Stimulated activated CD8-positive, alpha-beta memory T cell treated with anti-CD3 and anti-CD28 coated beads, Interleukin-15, amount 100 ng/mL, for 24 hours (primary cell): ENCODE measurements at regions not wholly inside any gene's neighbourhood (a gene's known extent, or its start where the extent isn't known, plus 50 kb on each side); places are given as distances from the start of the nearest gene placed in this dataset.
"Not testable (repeated sequence)": the region's sequence is repeated elsewhere in the genome, so short reads cannot be mapped to it uniquely, and the experiment has no call there.

Source experiments
- DNase-seq: peaks from one replicate; pipeline ENCODE4 v3.0.0-alpha.2; 2020; ENCODE audit warnings: low read depth

GRCh38 chr12:125493704-125494308, 428.6 kb downstream of the AACS start:
- no peak for DNase-seq

- DNase-seq, result no peak
These were observed 437.9 kb downstream of the AACS start for GRCh38 chr12:125503128-125503527.

DNA sequence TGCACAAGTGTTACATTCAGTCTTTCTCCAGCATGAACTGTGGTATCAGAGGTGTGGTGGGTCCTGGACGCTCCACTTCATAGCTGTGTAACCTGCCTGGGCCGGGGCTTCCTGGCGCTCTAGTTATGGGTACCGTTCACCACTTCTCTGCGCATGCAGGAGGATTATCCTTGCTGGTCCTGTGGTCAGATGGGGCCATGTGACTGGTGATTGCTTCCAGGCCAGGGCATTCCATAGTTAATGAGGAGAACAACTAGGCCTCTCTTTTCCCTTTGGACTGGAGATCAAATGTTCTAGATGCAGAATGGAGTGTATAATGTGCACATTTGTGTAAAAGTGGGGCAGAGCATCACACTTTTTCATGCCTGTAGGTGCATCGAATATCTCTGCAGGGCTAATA, 444.0 kb downstream of the AACS start:
- no peak for DNase-seq

DNA sequence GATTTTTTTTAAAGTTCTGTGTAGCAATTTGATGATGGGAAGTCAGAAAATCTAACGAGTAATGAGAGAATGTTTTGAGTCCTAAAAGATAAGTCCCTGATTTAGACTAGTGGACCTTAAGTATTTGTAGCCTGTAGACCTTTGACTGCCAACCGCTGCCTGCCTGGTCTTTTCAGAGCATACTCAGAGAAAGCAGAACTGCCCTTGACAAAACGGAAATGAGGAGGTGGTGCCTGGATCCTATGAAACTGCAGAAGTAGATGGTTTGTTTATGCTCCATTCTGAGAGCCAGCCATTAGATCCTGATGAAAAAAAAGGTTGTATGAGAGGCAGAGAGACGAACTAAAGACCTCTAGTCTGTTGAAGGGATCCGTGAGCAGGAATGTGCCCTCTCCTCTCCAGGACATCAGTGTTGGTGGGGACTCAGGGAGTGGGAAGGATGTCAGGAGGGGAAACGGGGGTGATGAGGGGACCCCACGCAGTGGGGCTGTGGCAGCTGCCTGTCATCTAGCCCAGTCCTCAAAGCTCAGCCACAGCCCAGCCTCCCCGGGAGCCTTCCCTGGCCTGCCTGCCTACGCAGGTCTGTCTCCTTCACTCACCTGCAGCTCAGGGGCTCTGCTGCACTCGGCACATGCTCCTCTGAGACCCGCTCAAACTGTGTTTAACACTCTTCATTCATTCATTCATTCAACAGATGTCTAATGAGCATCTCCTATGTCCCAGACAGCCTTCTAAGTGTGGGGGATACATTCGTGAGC, 447.5 kb downstream of the AACS start:
- no peak for DNase-seq

GRCh38 chr12:125515887-125516286, 450.7 kb downstream of the AACS start:
- DNase-seq, result no peak

- no peak for DNase-seq
These were observed 452.8 kb downstream of the AACS start for GRCh38 chr12:125518074-125518473.

- no peak for DNase-seq
These were observed 453.9 kb downstream of the AACS start for GRCh38 chr12:125519026-125519651.

GRCh38 chr12:125525879-125526278, 460.6 kb downstream of the AACS start:
- DNase-seq, result no peak

DNA sequence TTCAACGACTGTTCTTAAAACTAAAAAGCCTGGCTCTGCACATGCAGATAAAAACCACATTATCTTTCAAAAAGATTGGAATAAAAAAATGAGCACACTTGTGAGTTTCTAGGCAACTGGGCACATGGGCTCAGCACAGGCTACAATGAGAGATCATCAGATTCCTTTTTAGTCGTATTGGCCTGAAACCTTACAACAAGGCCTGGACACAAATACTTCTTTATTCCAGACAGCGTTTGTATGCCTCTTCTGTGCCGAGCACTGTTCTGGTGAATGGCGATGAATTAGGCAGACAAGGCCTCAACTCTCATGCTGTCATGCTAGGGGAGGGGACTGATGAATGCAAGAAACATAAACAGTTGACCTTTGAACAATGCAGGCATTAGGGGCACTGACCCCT, 463.0 kb downstream of the AACS start:
- DNase-seq, result no peak

GRCh38 chr12:125530201-125530600, 465.0 kb downstream of the AACS start:
- no peak for DNase-seq

DNA sequence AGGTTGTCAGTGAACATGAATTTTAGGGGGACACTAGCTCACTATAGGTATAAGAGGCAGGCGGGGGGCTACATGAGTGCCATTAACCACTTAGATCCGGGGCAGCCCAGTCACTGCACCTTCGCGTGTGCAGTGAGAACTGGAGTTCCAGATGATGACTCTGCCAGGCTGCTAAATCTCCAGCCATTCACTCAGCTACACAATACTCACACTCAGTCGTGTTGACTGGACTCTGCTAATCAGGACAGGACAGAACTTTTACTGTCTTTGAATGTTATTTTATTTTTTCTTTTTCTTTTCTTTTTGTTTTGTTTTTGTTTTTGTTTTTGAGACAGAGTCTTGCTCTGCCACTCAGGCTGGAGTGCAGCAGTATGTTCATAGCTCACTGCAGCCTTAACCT, 465.6 kb downstream of the AACS start:
- DNase-seq, result no peak

DNA sequence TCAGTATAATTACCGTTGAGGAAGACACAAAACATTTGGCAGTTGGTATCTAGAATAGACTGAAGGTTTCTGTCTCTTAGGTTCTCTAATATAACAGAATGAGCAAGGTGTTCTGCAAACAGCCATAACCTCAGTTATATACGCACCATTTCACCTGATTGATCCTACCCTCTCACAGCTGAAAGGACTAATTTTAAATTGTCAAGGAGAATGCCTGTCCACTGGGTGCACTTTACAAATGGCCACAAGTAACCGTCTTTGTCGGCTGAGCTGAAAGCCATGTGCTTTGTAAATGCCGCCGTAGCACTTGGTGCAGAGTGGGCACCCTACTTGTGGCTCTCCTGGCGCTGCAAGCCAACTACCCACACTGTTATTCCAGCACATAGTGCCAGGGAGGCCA, 466.3 kb downstream of the AACS start:
- no peak for DNase-seq

DNA sequence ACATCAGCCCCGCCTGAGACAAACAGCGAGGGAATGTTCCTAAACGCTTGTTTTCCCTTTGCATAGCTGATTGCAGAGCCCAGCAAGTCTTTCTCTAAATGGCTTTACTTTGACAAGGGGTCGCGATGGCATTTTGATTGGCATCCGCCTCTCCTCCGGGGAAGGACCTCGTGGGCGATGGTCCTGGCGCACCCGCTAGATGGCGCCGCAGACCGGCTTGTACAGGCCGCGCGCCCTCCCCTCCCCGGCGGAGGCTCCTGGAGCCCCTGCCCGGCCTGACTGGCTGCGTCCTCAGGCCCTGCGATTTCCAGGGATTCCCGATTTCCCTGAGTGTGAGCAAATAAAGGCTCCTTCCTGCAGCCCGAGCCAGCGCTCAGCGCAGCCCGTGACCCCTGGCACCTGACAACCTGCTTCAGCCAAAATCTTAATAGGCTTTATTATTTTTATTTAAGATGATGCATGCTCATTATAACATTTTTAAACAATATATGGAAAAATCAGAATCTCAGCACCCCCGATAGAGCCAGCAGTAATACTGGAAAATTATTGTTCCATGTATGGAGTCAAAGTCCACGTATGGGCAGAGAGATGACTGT, 468.3 kb downstream of the AACS start:
- no peak for DNase-seq

GRCh38 chr12:125538401-125539199, 473.4 kb downstream of the AACS start:
- DNase-seq, result no peak

GRCh38 chr12:125540580-125541204, 475.5 kb downstream of the AACS start:
- DNase-seq, result no peak

DNA sequence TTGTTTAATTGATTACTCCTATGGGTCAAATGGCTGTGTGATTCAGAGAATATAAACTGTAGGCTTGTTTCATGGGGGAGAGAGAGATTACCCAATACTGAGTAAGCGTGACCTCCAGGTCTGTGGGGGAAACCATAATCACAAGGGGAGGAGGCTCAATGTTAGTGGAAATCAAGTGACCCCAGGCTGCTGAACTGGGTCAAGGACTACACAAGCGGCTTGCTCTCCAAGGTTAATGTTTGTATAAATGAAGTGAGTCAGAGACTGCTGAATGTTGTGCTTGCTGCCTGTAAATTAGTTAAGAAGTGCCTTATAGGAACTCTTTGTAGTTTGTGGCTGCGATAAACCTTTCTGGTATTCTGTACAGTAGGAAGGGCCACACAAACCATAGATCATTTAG, 479.7 kb downstream of the AACS start:
- DNase-seq, result no peak

DNA sequence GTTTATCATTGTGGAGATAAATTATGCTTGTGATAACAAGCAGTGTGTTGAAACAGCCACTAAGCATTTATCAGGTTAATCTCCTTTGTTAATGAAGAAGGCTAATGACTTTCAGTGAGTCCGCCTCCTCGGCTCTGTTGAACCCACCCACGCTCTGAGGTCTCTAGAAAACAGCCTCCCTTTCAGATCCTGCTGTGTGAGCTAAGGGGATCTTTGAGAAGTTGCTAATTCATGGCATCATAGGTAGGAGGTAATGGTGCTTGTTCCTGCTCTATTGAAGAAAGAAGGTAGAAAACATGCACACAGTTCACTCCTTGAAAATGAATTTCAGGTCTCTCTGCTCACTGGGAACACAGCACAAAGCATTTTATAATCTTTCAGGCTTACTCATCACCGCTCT, 483.9 kb downstream of the AACS start:
- DNase-seq, result no peak

DNA sequence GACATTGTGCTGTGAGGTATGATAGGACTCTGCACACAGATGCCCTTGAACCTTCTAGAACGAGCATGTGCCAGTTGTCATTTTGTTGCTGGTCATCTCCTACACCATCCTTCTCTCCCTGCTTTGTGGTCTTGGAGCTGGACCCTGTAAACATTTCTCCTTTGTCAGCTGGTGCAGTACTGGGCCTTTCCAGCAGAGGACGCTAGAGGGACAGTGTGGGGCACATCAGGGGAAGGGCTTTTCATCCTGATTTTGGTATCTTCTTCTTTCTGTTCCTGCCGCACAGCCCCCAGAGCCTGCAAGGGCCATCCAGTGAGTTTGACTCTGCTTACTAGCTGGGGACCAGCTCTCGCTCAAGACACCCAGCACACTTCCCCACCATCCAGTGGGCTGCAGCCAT, 484.6 kb downstream of the AACS start:
- no peak for DNase-seq

DNA sequence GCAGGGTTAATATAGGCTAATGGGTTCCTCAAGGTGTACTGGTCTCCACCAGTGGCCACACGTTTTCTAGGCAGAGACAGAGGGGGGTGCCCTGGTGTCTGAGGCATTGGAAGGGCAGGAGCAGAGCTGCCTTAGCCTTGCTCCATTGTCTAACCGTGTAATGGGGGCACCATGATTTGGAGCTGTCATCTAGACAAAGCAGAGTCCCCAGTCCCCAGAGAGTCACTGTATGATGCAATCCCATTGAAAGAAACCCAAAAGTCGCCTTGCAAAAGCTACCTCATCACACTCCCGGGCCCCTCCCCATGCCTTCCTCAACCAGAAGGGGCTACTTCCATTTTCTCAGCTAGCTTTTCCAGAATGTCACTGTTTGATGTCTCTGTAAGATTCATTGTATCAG, 487.1 kb downstream of the AACS start:
- no peak for DNase-seq

DNA sequence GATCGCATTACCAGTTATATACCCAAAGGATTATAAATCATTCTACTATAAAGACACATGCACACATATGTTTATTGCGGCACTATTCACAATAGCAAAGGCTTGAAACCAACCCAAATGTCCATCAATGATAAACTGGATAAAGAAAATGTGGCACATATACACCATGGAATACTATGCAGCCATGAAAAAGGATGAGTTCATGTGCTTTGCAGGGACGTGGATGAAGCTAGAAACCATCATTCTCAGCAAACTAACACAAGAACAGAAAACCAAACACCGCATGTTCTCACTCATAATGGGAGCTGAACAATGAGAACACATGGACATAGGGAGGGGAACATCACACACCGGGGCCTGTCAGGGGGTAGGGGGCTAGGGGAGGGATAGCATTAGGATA, 495.8 kb downstream of the AACS start:
- DNase-seq, result not testable (repeated sequence)

- no peak for DNase-seq
These were observed 499.5 kb downstream of the AACS start for GRCh38 chr12:125564753-125565152.

DNA sequence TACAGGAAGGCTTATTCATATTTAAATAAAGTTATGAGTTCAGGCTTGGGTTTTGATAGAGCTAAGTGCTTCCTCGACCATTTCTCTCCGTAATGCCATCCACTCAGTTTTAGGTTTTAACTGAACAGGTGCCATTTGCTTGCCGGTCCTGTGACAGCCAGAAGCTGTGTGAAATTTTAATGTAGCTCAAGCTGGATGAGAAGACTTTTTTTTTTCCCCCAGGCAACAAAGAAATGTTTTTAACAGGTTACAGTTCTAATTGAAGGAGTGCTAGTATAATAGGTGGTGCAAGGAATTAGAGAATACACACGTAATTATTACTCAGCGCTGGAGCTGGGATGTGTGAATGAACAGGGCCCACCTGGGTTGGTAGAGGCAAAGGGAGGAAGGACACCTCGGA, 502.3 kb downstream of the AACS start:
- DNase-seq, result no peak
